Smooth muscle cell (in vitro differentiated cells): ENCODE measurements at regions not wholly inside any gene's neighbourhood (a gene's known extent, or its start where the extent isn't known, plus 50 kb on each side); places are given as distances from the start of the nearest gene placed in this dataset.

Source experiments
- DNase-seq: peaks from one replicate; lab custom pipeline; 2025; ENCODE audit not compliant: unreplicated experiment; lab: John Stamatoyannopoulos, UW
- H2AFZ ChIP-seq: fragments of 200-600 bp; sonication (generic); 2 replicates; pipeline ENCODE4 v1.6.0; 2016; ENCODE audit warnings: antibody characterized with exemption, low read depth, mild to moderate bottlenecking
- H3F3A ChIP-seq: fragments of 200-600 bp; sonication (generic); 2 replicates; pipeline ENCODE4 v1.6.0; 2017; ENCODE audit warnings: antibody characterized with exemption, low read depth
- H3K27ac ChIP-seq: fragments of 200-600 bp; sonication (generic); 2 replicates; pipeline ENCODE4 v1.5.1; 2016; ENCODE audit warnings: low read depth, mild to moderate bottlenecking
- H3K27me3 ChIP-seq: fragments of 200-600 bp; sonication (generic); 2 replicates; pipeline ENCODE4 v1.6.1; 2016; ENCODE audit warnings: low read depth, mild to moderate bottlenecking
- H3K36me3 ChIP-seq: fragments of 200-600 bp; sonication (generic); 2 replicates; pipeline ENCODE4 v1.5.1; 2016; ENCODE audit warnings: low read depth
- H3K4me1 ChIP-seq: fragments of 200-600 bp; sonication (generic); 2 replicates; pipeline ENCODE4 v1.5.1; 2016; ENCODE audit warnings: low read depth
- H3K4me2 ChIP-seq: fragments of 200-600 bp; sonication (generic); 2 replicates; pipeline ENCODE4 v1.6.0; 2016; ENCODE audit warnings: mild to moderate bottlenecking
- H3K4me3 ChIP-seq: fragments of 200-600 bp; sonication (generic); 2 replicates; pipeline ENCODE4 v1.5.1; 2016; ENCODE audit warnings: mild to moderate bottlenecking
- H3K79me2 ChIP-seq: fragments of 200-600 bp; sonication (generic); 2 replicates; pipeline ENCODE4 v1.6.0; 2016; ENCODE audit warnings: low read depth, mild to moderate bottlenecking
- H3K9ac ChIP-seq: fragments of 200-600 bp; sonication (generic); 2 replicates; pipeline ENCODE4 v1.6.0; 2016; ENCODE audit warnings: low read depth
- H3K9me3 ChIP-seq: fragments of 200-600 bp; sonication (generic); replicated peaks from 2 replicates; pipeline ENCODE4 v1.5.1; 2016; ENCODE audit warnings: low read depth
- H4K20me1 ChIP-seq: fragments of 200-600 bp; sonication (generic); 2 replicates; pipeline ENCODE4 v1.6.0; 2016; ENCODE audit warnings: low read depth
- CTCF ChIP-seq: fragments of 200-600 bp; sonication (generic); IDR thresholded peaks from 2 replicates; pipeline ENCODE4 v1.5.1; 2017; ENCODE audit warnings: borderline replicate concordance, mild to moderate bottlenecking, antibody characterized with exemption; ENCODE audit not compliant: insufficient read depth, poor library complexity, severe bottlenecking
- WGBS: methylation state at CpG from one replicate; pipeline ENCODE4 v1.1.7; 2016; ENCODE audit warnings: low lambda C conversion rate; 5-methylcytosine and 5-hydroxymethylcytosine counted together

- Histone ChIP-seq H3K9ac (no peak overlapping the region), H3K27me3 (no peaks in the 10 kb centered on the region), H3K4me2 (no peak overlapping the region), H3K4me1 (peaks cover 14% of the 10 kb centered on the region), H4K20me1 (peaks cover 96% of the 10 kb centered on the region), H3K4me3 (no peak overlapping the region), H3K27ac (no peak overlapping the region), H2AFZ (no peak overlapping the region), H3K36me3 (no peaks in the 10 kb centered on the region), H3K9me3 (no peaks in the 10 kb centered on the region), H3F3A (no peaks in the 10 kb centered on the region), H3K79me2 (no peaks in the 10 kb centered on the region)
- DNase-seq = no peak
- TF ChIP-seq CTCF = peak; percentile 37
- WGBS = 93% methylated on average over 21 of the region's 21 CpGs
Observed at GRCh38 chr16:85528528-85529387, 84.4 kb upstream of the GSE1 start.

GRCh38 chr16:85529489-85530369 lies 83.4 kb upstream of the GSE1 start:
- Histone ChIP-seq H2AFZ (no peak overlapping the region), H3K27me3 (no peaks in the 10 kb centered on the region), H3K9me3 (no peaks in the 10 kb centered on the region), H3K27ac (no peak overlapping the region), H3K4me3 (no peak overlapping the region), H3K79me2 (no peaks in the 10 kb centered on the region), H3K36me3 (no peaks in the 10 kb centered on the region), H3K4me1 (peaks cover 4% of the 10 kb centered on the region), H3K9ac (no peak overlapping the region), H4K20me1 (peaks cover 96% of the 10 kb centered on the region), H3K4me2 (no peak overlapping the region), H3F3A (no peaks in the 10 kb centered on the region)
- 90% methylated on average over 20 of the region's 20 CpGs for WGBS
- no peak for TF ChIP-seq CTCF
- no peak for DNase-seq

- Histone ChIP-seq H3K36me3 (no peaks in the 10 kb centered on the region), H3K4me2 (no peak overlapping the region), H3K27ac (no peak overlapping the region), H3K9ac (no peak overlapping the region), H3F3A (no peaks in the 10 kb centered on the region), H2AFZ (no peak overlapping the region), H3K4me3 (no peak overlapping the region), H4K20me1 (peaks cover 96% of the 10 kb centered on the region), H3K27me3 (no peaks in the 10 kb centered on the region), H3K4me1 (peaks cover 4% of the 10 kb centered on the region), H3K9me3 (no peaks in the 10 kb centered on the region), H3K79me2 (no peaks in the 10 kb centered on the region)
- no peak for TF ChIP-seq CTCF
- 94% methylated on average over 10 of the region's 10 CpGs for WGBS
- DNase-seq = no peak
Observed at GRCh38 chr16:85530370-85530739, 82.8 kb upstream of the GSE1 start.
